AG04449 (cell line): ENCODE measurements at regions not wholly inside any gene's neighbourhood (a gene's known extent, or its start where the extent isn't known, plus 50 kb on each side); places are given as distances from the start of the nearest gene placed in this dataset.

Experiments used
- CTCF ChIA-PET: fragments of 350-600 bp; formaldehyde crosslinking; extraction: SDS; loops from one replicate; lab custom pipeline; 2021; ENCODE audit warnings: antibody characterized with exemption; lab: Yijun Ruan, JAX
- POLR2A ChIA-PET: fragments of 400-600, 350-600 bp; formaldehyde crosslinking; extraction: SDS; loops from one replicate; lab custom pipeline; 2020; ENCODE audit warnings: antibody characterized with exemption, inconsistent platforms; lab: Yijun Ruan, JAX
- DNase-seq: peaks from one replicate; pipeline ENCODE4 v3.0.0-alpha.2; 2010; ENCODE audit warnings: low read depth, low spot score
- H3K4me3 ChIP-seq: 2 replicates; pipeline ENCODE4 v1.5.1; 2011; ENCODE audit warnings: low read depth, mild to moderate bottlenecking, control low read depth, low read length
- CTCF ChIP-seq: IDR thresholded peaks from one replicate; pipeline ENCODE4 v1.5.1; 2011; ENCODE audit warnings: mild to moderate bottlenecking, moderate library complexity, low read length, control low read depth, inconsistent platforms; ENCODE audit not compliant: insufficient read depth; ENCODE audit errors: missing control alignments

- DNase-seq: no peak
- no peak for TF ChIP-seq CTCF
- H3K4me3 ChIP-seq: no peak overlapping the region
- ChIA-PET CTCF (no interaction called here), POLR2A (no interaction called here)
These were observed 302.7 kb downstream of the CYP26B1 start for GRCh38 chr2:71844967-71845366.

- POLR2A ChIA-PET: no interaction called here
- H3K4me3 ChIP-seq: no peak overlapping the region
- no peak for DNase-seq
- CTCF ChIA-PET: no interaction called here
- TF ChIP-seq CTCF: no peak
These were observed 304.2 kb downstream of the CYP26B1 start for GRCh38 chr2:71843391-71843850.

- TF ChIP-seq CTCF: no peak
- CTCF ChIA-PET: interaction anchor here (0.9 kb wide), 1 partner anchor 12 kb away, joined by 3 read pairs; no protein-coding TSS in a partner anchor
- POLR2A ChIA-PET: no interaction called here
- H3K4me3 ChIP-seq: no peak overlapping the region
- DNase-seq: no peak
These were observed 304.9 kb downstream of the CYP26B1 start for GRCh38 chr2:71842744-71843143.

GRCh38 chr2:71839826-71840225 is 307.8 kb downstream of the CYP26B1 start:
- no peak for DNase-seq
- CTCF ChIA-PET: no interaction called here
- no peak for TF ChIP-seq CTCF
- no peak overlapping the region for H3K4me3 ChIP-seq
- POLR2A ChIA-PET: no interaction called here

- CTCF ChIA-PET: interaction anchor here (1.4 kb wide), 1 partner anchor 303 kb away, joined by 3 read pairs; no protein-coding TSS in a partner anchor
- H3K4me3 ChIP-seq: no peak overlapping the region
- POLR2A ChIA-PET: no interaction called here
- no peak for DNase-seq
- no peak for TF ChIP-seq CTCF
These were observed 312.9 kb downstream of the CYP26B1 start for GRCh38 chr2:71834796-71835195.

GRCh38 chr2:71833855-71834560 is 313.7 kb downstream of the CYP26B1 start:
- ChIA-PET CTCF (interaction anchor here (1.4 kb wide), 1 partner anchor 304 kb away, joined by 3 read pairs; no protein-coding TSS in a partner anchor), POLR2A (no interaction called here)
- no peak for TF ChIP-seq CTCF
- DNase-seq: no peak
- no peak overlapping the region for H3K4me3 ChIP-seq
